ENCODE measurements at regions not wholly inside any gene's neighbourhood (a gene's known extent, or its start where the extent isn't known, plus 50 kb on each side); places are given as distances from the start of the nearest gene placed in this dataset.

DNA sequence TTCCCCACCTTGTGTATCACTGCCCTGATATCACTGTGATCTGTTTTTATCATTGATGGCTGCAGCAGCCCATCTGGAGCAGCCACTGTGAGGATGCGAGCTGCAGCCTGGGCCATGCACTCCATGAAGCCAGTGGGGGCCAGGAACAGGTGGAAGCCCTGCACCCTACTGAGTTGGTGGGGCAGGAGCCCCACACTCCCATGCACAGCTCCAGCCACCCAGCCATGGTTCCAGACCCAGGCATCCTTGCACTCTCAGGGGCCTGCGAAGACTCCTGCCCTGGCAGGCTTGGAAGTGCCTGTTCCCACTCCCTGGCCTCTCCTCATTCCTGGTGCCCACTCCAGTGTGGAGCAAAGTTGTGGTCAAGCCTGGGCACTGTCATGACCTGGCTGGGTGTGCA lies 424.0 kb upstream of the FZD8 start:
- no peak for TF ChIP-seq POLR2A (IDR thresholded peaks at IDR 0.05)
- TF ChIP-seq, protein P1, sequence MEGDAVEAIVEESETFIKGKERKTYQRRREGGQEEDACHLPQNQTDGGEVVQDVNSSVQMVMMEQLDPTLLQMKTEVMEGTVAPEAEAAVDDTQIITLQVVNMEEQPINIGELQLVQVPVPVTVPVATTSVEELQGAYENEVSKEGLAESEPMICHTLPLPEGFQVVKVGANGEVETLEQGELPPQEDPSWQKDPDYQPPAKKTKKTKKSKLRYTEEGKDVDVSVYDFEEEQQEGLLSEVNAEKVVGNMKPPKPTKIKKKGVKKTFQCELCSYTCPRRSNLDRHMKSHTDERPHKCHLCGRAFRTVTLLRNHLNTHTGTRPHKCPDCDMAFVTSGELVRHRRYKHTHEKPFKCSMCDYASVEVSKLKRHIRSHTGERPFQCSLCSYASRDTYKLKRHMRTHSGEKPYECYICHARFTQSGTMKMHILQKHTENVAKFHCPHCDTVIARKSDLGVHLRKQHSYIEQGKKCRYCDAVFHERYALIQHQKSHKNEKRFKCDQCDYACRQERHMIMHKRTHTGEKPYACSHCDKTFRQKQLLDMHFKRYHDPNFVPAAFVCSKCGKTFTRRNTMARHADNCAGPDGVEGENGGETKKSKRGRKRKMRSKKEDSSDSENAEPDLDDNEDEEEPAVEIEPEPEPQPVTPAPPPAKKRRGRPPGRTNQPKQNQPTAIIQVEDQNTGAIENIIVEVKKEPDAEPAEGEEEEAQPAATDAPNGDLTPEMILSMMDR (IDR thresholded peaks at IDR 0.05) = no peak
